ENCODE measurements at regions not wholly inside any gene's neighbourhood (a gene's known extent, or its start where the extent isn't known, plus 50 kb on each side); places are given as distances from the start of the nearest gene placed in this dataset.

- TF ChIP-seq YY1 (IDR thresholded peaks at IDR 0.05; ENCODE audit: insufficient read depth, insufficient read length) (no peak), SUZ12 (IDR thresholded peaks at IDR 0.05; ENCODE audit: extremely low read depth, insufficient read depth, insufficient read length) (no peak), ZNF274 (IDR thresholded peaks at IDR 0.05; ENCODE audit: low read depth, low read length) (no peak)
- no peak overlapping the region for H3K9ac ChIP-seq (ENCODE audit: insufficient read length, low read depth)
- H3K36me3 ChIP-seq (ENCODE audit: insufficient read depth, insufficient read length, low read length) = no peaks in the 10 kb centered on the region
- H3K4me1 ChIP-seq (ENCODE audit: insufficient read depth, insufficient read length) = no peaks in the 10 kb centered on the region
- H3K4me3 ChIP-seq (ENCODE audit: insufficient read length, low read depth) = no peak overlapping the region
- DNase-seq (ENCODE audit: low read depth, low spot score) = no peak
- H3K27me3 ChIP-seq (ENCODE audit: insufficient read depth, insufficient read length) = no peaks in the 10 kb centered on the region
- H3K9me3 ChIP-seq (ENCODE audit: insufficient read depth, low read length) = peaks cover 4% of the 10 kb centered on the region; the same call in 1 of the 2 replicates
Measured at GRCh38 chr18:37965572-37965970, 400.0 kb upstream of the CELF4 start.

- Histone ChIP-seq H3K36me3 (ENCODE audit: insufficient read depth, insufficient read length, low read length) (no peaks in the 10 kb centered on the region), H3K9me3 (ENCODE audit: insufficient read depth, low read length) (peaks cover 4% of the 10 kb centered on the region; the same call in 1 of the 2 replicates), H3K4me1 (ENCODE audit: insufficient read depth, insufficient read length) (no peaks in the 10 kb centered on the region), H3K27me3 (ENCODE audit: insufficient read depth, insufficient read length) (no peaks in the 10 kb centered on the region), H3K9ac (ENCODE audit: insufficient read length, low read depth) (no peak overlapping the region), H3K4me3 (ENCODE audit: insufficient read length, low read depth) (no peak overlapping the region)
- TF ChIP-seq YY1 (IDR thresholded peaks at IDR 0.05; ENCODE audit: insufficient read depth, insufficient read length) = no peak
- no peak for TF ChIP-seq ZNF274 (IDR thresholded peaks at IDR 0.05; ENCODE audit: low read depth, low read length)
- TF ChIP-seq SUZ12 (IDR thresholded peaks at IDR 0.05; ENCODE audit: extremely low read depth, insufficient read depth, insufficient read length) = no peak
- DNase-seq (ENCODE audit: low read depth, low spot score) = no peak
Measured at GRCh38 chr18:37964885-37965571, 399.4 kb upstream of the CELF4 start.

GRCh38 chr18:37963837-37964236 is 398.2 kb upstream of the CELF4 start:
- Histone ChIP-seq H3K9me3 (ENCODE audit: insufficient read depth, low read length) (peaks cover 4% of the 10 kb centered on the region; the same call in 1 of the 2 replicates), H3K4me3 (ENCODE audit: insufficient read length, low read depth) (no peak overlapping the region), H3K36me3 (ENCODE audit: insufficient read depth, insufficient read length, low read length) (no peaks in the 10 kb centered on the region), H3K4me1 (ENCODE audit: insufficient read depth, insufficient read length) (no peaks in the 10 kb centered on the region), H3K27me3 (ENCODE audit: insufficient read depth, insufficient read length) (no peaks in the 10 kb centered on the region), H3K9ac (ENCODE audit: insufficient read length, low read depth) (no peak overlapping the region)
- TF ChIP-seq SUZ12 (IDR thresholded peaks at IDR 0.05; ENCODE audit: extremely low read depth, insufficient read depth, insufficient read length) = no peak
- no peak for TF ChIP-seq ZNF274 (IDR thresholded peaks at IDR 0.05; ENCODE audit: low read depth, low read length)
- no peak for DNase-seq (ENCODE audit: low read depth, low spot score)

GRCh38 chr18:37962316-37962966 is 396.8 kb upstream of the CELF4 start:
- no peak for DNase-seq (ENCODE audit: low read depth, low spot score)
- TF ChIP-seq SUZ12 (IDR thresholded peaks at IDR 0.05; ENCODE audit: extremely low read depth, insufficient read depth, insufficient read length) = no peak
- Histone ChIP-seq H3K36me3 (ENCODE audit: insufficient read depth, insufficient read length, low read length) (no peaks in the 10 kb centered on the region), H3K27me3 (ENCODE audit: insufficient read depth, insufficient read length) (no peaks in the 10 kb centered on the region), H3K4me1 (ENCODE audit: insufficient read depth, insufficient read length) (no peaks in the 10 kb centered on the region), H3K9ac (ENCODE audit: insufficient read length, low read depth) (no peak overlapping the region), H3K4me3 (ENCODE audit: insufficient read length, low read depth) (no peak overlapping the region), H3K9me3 (ENCODE audit: insufficient read depth, low read length) (peaks cover 4% of the 10 kb centered on the region; the same call in 1 of the 2 replicates)

DNA sequence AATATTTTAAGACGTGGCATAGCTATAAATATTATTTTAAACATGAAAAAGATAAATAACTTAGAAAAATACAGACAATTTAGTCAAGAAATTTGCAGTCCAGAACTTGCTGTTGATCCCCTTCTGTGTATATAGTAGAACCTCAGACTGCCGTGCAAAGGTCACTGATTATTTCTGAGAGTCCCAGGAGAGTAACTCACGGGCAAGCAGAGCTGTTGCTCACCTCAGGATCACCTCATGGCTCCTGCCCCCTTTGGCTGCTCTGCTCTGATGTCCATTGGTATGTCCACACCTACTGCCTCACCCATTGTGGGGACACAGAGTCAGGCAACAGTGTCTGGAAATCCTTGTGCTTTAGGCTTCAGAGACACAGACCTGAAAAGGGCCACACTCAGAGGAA is 392.9 kb upstream of the CELF4 start:
- H3K4me3 ChIP-seq (ENCODE audit: insufficient read length, low read depth) = no peak overlapping the region
- no peaks in the 10 kb centered on the region for H3K36me3 ChIP-seq (ENCODE audit: insufficient read depth, insufficient read length, low read length)
- 0 out of 2 replicates have a peak, but pooled peaks cover under 1% of the 10 kb centered on the region for H3K9me3 ChIP-seq (ENCODE audit: insufficient read depth, low read length)
- H3K9ac ChIP-seq (ENCODE audit: insufficient read length, low read depth) = no peak overlapping the region
- H3K4me1 ChIP-seq (ENCODE audit: insufficient read depth, insufficient read length) = no peaks in the 10 kb centered on the region
- no peak for DNase-seq (ENCODE audit: low read depth, low spot score)
- H3K27me3 ChIP-seq (ENCODE audit: insufficient read depth, insufficient read length) = no peaks in the 10 kb centered on the region
- TF ChIP-seq SUZ12 (IDR thresholded peaks at IDR 0.05; ENCODE audit: extremely low read depth, insufficient read depth, insufficient read length) (no peak), ZNF274 (IDR thresholded peaks at IDR 0.05; ENCODE audit: low read depth, low read length) (no peak), YY1 (IDR thresholded peaks at IDR 0.05; ENCODE audit: insufficient read depth, insufficient read length) (no peak)

- Histone ChIP-seq H3K9ac (ENCODE audit: insufficient read length, low read depth) (no peak overlapping the region), H3K4me1 (ENCODE audit: insufficient read depth, insufficient read length) (no peaks in the 10 kb centered on the region), H3K27me3 (ENCODE audit: insufficient read depth, insufficient read length) (no peaks in the 10 kb centered on the region), H3K4me3 (ENCODE audit: insufficient read length, low read depth) (no peak overlapping the region), H3K36me3 (ENCODE audit: insufficient read depth, insufficient read length, low read length) (no peaks in the 10 kb centered on the region), H3K9me3 (ENCODE audit: insufficient read depth, low read length) (no peaks in the 10 kb centered on the region)
- no peak for DNase-seq (ENCODE audit: low read depth, low spot score)
- TF ChIP-seq ZNF274 (IDR thresholded peaks at IDR 0.05; ENCODE audit: low read depth, low read length) = no peak
- TF ChIP-seq YY1 (IDR thresholded peaks at IDR 0.05; ENCODE audit: insufficient read depth, insufficient read length) = no peak
- no peak for TF ChIP-seq SUZ12 (IDR thresholded peaks at IDR 0.05; ENCODE audit: extremely low read depth, insufficient read depth, insufficient read length)
Measured at GRCh38 chr18:37956902-37957301, 391.3 kb upstream of the CELF4 start.

GRCh38 chr18:37956020-37956419 is 390.4 kb upstream of the CELF4 start:
- no peak for TF ChIP-seq YY1 (IDR thresholded peaks at IDR 0.05; ENCODE audit: insufficient read depth, insufficient read length)
- no peaks in the 10 kb centered on the region for H3K27me3 ChIP-seq (ENCODE audit: insufficient read depth, insufficient read length)
- H3K4me1 ChIP-seq (ENCODE audit: insufficient read depth, insufficient read length) = no peaks in the 10 kb centered on the region
- no peak overlapping the region for H3K4me3 ChIP-seq (ENCODE audit: insufficient read length, low read depth)
- no peak overlapping the region for H3K9ac ChIP-seq (ENCODE audit: insufficient read length, low read depth)
- no peaks in the 10 kb centered on the region for H3K9me3 ChIP-seq (ENCODE audit: insufficient read depth, low read length)
- no peak for DNase-seq (ENCODE audit: low read depth, low spot score)
- no peaks in the 10 kb centered on the region for H3K36me3 ChIP-seq (ENCODE audit: insufficient read depth, insufficient read length, low read length)

Data from NT2/D1 (cell line).